ENCODE measurements at regions not wholly inside any gene's neighbourhood (a gene's known extent, or its start where the extent isn't known, plus 50 kb on each side); places are given as distances from the start of the nearest gene placed in this dataset.
"Not testable (repeated sequence)": the region's sequence is repeated elsewhere in the genome, so short reads cannot be mapped to it uniquely, and the experiment has no call there.

DNA sequence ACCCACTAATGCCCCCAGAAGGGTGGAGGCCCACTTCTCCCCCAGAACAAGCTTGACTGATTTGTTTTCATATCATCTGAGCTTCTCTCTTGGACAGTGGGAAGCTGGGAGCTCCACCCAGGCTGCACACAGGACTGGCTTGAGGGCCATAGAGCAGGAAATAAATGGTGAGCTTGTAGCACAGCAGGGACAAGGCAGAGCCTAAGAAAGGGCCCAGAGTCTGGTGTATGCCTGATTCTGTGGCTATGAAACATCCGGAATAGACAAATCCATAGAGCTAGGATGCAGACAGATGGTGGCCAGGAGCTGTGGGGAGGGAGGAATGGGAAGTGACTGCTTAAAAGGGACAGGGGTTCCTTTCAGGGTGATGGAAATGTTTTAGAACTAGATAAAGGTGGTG lies 79.0 kb downstream of the ARL6IP4 start:
- no peak for DNase-seq

GRCh38 chr12:123058980-123059379 lies 78.5 kb downstream of the ARL6IP4 start:
- DNase-seq: no peak

DNA sequence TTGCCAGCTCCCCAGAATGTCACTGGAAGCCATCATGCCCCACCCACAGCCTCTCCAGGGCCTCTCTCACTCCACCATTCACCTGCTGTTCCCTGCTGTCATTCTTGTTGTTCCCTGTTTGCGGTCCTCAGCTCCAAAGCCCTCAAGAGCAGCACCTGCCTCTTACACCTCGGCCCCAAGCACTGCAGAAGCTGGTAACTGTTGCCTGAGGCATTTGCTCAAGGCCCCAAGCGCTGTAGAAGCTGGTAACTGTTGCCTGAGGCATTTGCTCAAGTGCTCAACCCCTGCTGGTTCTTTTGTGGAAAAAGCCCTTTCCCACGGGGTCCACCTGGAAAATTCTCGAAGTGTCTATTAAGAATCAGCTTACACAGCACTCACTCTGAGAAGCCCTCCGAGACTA lies 78.0 kb downstream of the ARL6IP4 start:
- DNase-seq: peak; percentile 56

GRCh38 chr12:123057513-123058265 lies 77.2 kb downstream of the ARL6IP4 start:
- no peak for DNase-seq

- no peak for DNase-seq
These were observed 76.2 kb downstream of the ARL6IP4 start for GRCh38 chr12:123056709-123057108.

GRCh38 chr12:123056053-123056452 lies 75.6 kb downstream of the ARL6IP4 start:
- no peak for DNase-seq

DNA sequence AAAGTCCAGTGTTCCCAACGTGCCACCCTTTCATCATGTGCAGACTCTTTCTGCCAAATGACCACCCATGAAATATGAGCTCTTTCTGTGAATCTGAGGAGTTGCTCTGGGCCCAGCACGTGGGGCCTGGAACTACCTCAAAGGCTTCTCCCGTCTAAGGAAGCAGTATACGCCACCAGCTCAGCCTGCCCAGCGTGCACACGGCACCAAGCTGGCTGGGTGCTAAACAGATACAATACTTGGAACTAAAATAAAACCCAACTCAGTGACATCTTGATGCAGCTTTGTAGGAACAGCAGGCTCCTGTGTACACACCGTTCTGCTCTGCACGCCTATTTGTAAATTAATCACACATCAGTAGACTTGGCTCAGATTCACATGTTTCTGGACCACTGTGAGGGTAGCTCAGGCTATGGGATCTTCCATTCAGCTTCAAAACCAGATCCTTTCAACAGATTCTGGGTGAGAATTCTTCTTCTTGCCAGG lies 74.8 kb downstream of the ARL6IP4 start:
- DNase-seq: no peak

GRCh38 chr12:123054371-123054770 lies 73.9 kb downstream of the ARL6IP4 start:
- no peak for DNase-seq

- DNase-seq: no peak
These were observed 71.1 kb downstream of the ARL6IP4 start for GRCh38 chr12:123051556-123051955.

DNA sequence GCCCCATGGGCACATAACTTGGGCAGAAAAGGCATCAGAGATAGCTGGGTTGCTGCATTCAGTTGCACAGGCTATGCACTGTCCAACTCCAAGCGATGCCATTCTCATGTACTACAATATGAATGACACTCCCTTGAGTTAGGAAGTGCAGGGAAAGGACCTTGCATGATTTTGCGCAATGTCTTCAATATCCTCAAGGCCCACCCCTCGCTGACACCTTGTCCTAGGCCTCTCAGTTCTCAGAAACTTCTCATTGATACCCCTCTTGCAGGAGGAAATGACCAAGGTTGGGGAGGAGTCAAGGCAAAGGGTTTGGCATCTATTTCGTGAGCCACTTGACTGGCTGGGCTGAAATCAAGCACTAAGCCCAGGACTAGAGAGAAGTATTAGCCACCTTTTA lies 70.4 kb downstream of the ARL6IP4 start:
- no peak for DNase-seq

DNA sequence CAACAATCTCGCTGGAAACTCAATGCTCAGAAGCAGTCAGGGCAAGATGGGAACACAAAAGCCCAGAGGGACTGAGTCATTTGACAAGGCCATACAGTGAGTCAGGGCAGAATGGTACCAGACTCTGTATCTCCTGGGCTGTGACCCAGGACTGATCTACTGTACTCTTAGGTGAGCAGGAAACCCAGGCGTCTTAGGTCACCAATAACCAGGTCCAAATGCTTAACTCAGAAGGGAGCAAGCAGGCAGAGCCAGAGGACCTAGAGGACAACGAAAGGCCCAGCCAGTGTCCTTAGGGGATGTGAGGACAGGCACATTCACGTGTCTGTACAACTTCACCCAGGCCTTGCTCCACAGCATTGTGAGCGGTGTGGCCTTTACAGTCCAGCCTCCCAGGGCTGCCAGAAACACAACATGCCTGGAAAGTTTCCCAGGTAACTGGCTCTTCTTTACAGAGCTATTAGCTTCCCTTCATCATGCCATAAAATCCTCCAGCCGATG lies 69.9 kb downstream of the ARL6IP4 start:
- no peak for DNase-seq

- DNase-seq: no peak
These were observed 69.1 kb downstream of the ARL6IP4 start for GRCh38 chr12:123049398-123050240.

DNA sequence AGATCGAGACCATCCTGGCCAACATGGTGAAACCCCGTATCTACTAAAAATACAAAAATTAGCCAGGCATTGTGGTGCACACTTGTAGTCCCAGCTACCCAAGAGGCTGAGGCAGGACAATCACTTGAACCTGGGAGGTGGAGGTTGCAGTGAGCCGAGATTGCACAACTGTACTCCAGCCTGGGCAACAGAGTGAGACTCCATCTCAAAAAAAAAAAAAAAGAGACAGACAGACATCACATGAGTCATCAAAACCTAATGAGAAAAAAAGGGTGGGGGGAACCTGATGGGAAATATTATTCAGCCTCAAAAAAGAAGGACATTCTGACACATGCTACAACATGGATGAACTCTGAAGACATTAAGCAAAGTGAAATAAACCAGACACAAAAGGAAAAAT lies 67.4 kb downstream of the ARL6IP4 start:
- not testable (repeated sequence) for DNase-seq

GRCh38 chr12:123047289-123047688 lies 66.8 kb downstream of the ARL6IP4 start:
- no peak for DNase-seq

DNA sequence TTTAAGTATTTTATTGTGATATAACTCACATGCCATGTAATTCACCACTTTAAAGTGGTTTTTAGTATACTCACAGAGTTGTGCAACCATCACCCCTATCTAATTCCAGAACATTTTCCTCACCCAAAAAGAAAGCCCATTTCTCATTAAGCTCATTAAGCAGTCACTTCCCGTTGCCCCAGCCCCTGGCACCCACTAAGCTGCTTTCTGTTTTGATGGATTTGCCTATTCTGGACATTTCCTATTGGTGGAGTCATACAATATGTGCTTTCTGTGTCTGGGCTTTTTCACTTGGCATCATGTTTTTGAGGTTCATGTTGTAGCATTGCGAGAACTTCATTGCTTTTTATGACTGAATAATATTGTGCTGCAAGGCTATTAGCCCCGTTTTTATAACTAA lies 66.0 kb downstream of the ARL6IP4 start:
- DNase-seq: no peak

DNA sequence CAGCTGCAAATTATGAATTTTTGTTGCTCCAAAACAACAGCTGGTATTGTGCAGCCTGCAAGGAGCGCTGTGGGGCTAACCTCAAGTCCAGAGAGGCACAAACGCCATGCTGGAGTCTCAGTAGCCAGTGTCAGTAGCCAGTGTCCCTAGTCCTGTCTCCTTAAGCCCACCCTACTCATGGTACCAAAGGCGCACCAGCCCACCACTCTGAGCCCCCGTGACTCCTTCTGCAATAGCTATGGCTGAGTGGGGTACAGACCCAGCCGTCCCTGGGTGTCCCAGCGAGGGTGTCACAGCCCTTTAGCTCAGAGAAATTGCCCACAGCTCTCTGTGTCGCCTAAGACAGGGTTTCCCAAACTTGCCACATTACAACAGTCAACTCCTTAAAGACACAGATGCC lies 65.2 kb downstream of the ARL6IP4 start:
- DNase-seq: no peak

GRCh38 chr12:123044351-123044750 lies 63.9 kb downstream of the ARL6IP4 start:
- DNase-seq: no peak

DNA sequence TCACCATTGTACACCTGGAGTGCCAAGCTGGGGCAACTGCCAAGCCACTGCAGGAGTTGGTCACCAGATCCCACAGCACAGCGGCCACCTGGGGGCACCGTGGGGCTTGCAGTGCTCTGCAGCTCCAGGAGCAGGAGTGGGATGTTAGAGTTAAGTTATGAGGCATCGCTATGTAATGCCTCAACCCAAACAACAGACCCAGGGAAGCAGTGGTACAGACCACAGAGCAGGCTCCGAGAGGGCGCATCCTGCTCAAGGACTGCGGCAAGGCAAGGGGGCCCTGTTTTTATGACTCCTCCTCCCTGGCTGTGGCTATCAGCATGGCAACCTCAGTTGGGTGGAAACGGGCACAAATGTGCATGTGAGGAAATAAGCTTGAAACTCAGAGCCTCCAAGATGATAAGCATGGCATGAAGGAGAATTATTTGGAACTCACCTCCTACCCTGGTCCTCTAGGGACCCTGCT lies 63.1 kb downstream of the ARL6IP4 start:
- DNase-seq: no peak

DNA sequence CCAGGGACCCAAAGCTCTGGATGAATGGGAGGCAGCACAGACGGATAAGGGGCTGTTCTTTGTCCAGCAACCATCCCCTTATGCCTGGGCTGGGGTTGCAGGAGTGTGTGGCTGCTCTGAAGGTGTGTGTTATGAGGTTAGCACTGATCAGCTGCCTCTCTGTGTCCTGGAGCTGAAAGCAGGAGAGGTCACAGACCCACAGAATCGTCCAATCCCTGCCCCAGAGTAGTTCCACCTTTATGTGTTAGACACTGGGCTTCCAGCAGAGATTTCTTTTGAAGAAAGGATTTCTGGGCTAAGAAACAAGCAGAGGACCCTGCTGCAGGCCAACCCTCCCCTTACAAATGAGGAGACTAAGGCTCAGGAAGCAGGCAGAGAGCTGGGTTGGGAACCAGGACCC lies 62.4 kb downstream of the ARL6IP4 start:
- DNase-seq: no peak

DNA sequence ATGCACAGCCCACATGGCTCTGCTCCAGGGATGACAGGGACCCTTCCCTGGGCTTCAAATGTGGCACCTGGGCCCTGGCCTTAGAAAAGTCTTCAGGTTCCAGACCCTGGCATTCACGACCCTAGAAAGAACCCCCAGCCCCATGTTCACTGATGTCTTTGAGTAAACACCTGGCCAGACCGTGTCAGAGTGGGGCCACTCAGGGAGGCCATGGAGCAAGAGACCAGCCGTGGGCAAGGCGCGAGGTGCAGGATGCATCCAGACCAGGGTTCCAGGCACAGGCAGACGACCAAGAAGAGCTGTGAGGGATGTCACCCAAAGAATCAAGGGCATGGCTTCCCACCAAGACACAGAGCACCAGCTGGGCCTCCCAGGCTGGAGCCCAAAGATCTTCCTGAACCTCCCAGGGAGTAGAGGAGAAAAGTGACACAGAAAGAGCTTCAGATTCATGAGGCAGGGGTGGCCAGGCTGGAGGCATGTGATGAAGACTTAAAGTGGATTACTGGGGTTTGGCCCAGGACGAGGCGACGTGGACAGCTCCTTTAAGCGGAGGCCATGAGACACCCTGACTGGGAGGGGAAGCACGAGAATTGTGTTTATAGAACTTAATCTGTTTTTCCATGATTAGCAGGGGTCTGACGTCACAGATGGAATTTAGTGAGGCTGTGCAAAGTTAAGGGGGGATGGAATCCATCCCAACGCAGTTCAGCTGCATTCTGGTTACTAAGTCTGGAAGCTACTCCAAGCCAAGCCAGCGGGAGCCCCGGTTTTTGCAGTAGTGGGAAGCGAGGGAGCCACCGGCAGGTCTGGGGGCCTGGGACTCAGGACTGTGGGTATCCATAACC lies 61.6 kb downstream of the ARL6IP4 start:
- DNase-seq: no peak

DNA sequence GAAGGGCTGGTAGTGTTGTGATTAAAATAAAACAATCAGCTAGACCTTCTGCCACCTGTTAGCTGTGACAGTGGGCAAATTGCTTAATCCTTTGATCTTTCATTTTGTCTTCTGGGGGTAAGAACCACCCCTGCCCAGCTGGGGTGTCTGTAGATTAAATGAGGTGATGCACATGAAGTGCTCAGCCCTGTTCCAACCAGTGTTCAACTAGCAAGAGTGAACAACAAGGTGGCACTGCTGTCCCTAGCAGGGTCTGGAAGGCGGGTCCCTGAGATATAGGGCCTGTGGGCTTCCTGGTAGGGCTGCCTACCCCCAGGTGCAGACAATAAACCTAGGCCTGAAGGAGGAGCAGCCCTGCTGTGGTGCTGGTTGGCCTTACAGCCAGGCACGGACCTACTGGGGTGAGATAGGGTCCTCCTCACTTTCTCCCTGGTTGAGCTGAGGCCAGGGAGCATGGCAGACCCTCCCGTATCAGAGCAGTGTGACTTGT lies 60.6 kb downstream of the ARL6IP4 start:
- DNase-seq: no peak

DNA sequence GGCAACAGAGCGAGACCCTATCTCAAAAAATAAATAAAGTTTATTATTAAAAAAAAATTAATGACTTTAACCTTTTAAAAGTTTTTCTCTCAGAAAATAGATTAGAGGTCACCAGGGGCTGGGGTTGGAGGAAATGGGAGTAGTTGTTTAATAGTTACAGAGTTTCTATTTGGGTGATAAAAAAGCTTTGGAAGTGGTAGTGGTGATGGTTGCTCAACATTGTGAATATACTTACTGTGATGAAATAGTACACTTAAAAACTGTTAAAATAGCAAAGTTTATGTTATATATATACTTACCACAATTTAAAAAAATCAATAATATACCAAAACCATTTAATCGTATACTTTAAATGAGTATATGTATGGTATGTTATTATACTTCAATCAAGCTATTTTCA lies 59.6 kb downstream of the ARL6IP4 start:
- DNase-seq: no peak

- no peak for DNase-seq
These were observed 58.5 kb downstream of the ARL6IP4 start for GRCh38 chr12:123038966-123039365.

Data from NCI-H1436 treated with DMSO at 0.1 percent for 48 hours (cell line).